Ascending aorta (tissue), 2 donors: ENCODE measurements at regions not wholly inside any gene's neighbourhood (a gene's known extent, or its start where the extent isn't known, plus 50 kb on each side); places are given as distances from the start of the nearest gene placed in this dataset.

ENCODE experiments used
- DNase-seq, 2 donors: peaks; one replicate each; pipeline ENCODE4 v3.0.0-alpha.2; 2019; ENCODE audit warnings: low spot score in 2 of 2
- H3K27ac ChIP-seq, 2 donors: fragments of 200-600 bp; sonication (generic); one replicate each; pipeline ENCODE4 v1.5.1; 2016 to 2017; ENCODE audit warnings: mild to moderate bottlenecking in 1 of 2
- H3K27me3 ChIP-seq: fragments of 200-600 bp; sonication (generic); one replicate; pipeline ENCODE4 v1.5.1; 2017
- H3K36me3 ChIP-seq, 2 donors: fragments of 200-600 bp; sonication (generic); one replicate each; pipeline ENCODE4 v1.5.1; 2016
- H3K4me1 ChIP-seq, 2 donors: fragments of 200-600 bp; sonication (generic); one replicate each; pipeline ENCODE4 v1.5.1; 2016 to 2017; ENCODE audit warnings: mild to moderate bottlenecking in 1 of 2
- H3K4me3 ChIP-seq, 2 donors: fragments of 200-600 bp; sonication (generic); one replicate each; pipeline ENCODE4 v1.5.1; 2016 to 2017; ENCODE audit warnings: mild to moderate bottlenecking in 1 of 2
- H3K9me3 ChIP-seq, 2 donors: fragments of 200-600 bp; sonication (generic); one replicate each; pipeline ENCODE4 v1.5.1; 2016
- CTCF ChIP-seq, 3 experiments: fragments of 200-600 bp in 2 of 3; fragments of 450-650 bp in 1 of 3; sonication (generic) in 2 of 3; IDR thresholded peaks; one replicate each; pipeline ENCODE4 v1.5.1; 2016 to 2019; ENCODE audit warnings: antibody characterized with exemption in 3 of 3, mild to moderate bottlenecking in 1 of 3, moderate library complexity in 1 of 3
- intact Hi-C: fragments of 100-400 bp; cut with DNase I; formaldehyde crosslinking; loops from one replicate; pipeline ENCODE4 v1.15.1; 2023

GRCh38 chr12:59007620-59008019, 87.3 kb upstream of the LRIG3 start:
- intact Hi-C loops, result no loop called here
- TF ChIP-seq CTCF (IDR thresholded peaks at IDR 0.05), result no peak
- Histone ChIP-seq H3K4me1 (no peaks in the 10 kb centered on the region), H3K9me3 (no peaks in the 10 kb centered on the region), H3K36me3 (no peaks in the 10 kb centered on the region), H3K27ac (no peak overlapping the region), H3K27me3 (no peaks in the 10 kb centered on the region), H3K4me3 (no peak overlapping the region)
- DNase-seq, result no peak

DNA sequence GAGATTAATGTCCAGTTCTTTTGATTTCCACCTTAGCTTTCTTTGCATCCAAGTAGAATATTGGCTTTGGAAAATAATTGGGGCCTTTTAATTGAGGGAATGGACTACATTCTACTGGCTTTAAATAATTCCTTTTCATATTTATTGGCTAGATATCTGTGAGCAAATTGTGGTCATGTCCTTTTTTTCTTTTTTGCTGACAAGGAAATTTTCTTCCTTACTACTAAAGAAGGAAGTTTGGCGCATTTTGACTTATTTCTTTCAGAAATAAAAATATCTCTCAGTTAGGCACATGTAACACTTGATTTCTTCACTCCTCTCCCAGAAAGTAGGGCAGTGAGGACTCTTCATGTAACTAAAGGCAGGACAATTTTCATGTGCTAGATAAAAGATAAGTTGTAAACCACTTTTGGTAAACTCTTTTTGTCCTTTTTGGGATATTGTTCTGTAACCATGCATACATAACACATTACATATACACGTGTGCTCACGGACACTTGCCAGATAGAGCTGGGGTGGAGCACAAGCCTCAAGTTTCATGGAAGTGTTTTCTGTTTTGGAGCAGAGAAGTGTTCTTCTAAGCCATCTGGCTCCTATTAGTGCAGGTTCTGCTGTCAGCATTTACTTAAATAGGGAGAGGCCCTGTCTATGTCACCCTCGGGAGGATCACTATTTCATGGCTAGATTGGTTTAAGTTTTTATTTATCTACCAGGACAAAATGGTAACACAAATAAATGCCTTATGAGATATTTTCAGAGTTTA, 85.1 kb upstream of the LRIG3 start:
- Histone ChIP-seq H3K9me3 (no peaks in the 10 kb centered on the region), H3K27ac (no peak overlapping the region), H3K4me3 (no peak overlapping the region), H3K4me1 (no peaks in the 10 kb centered on the region), H3K36me3 (no peaks in the 10 kb centered on the region), H3K27me3 (no peaks in the 10 kb centered on the region)
- intact Hi-C loops, result no loop called here
- DNase-seq, result no peak
- no peak for TF ChIP-seq CTCF (IDR thresholded peaks at IDR 0.05)

DNA sequence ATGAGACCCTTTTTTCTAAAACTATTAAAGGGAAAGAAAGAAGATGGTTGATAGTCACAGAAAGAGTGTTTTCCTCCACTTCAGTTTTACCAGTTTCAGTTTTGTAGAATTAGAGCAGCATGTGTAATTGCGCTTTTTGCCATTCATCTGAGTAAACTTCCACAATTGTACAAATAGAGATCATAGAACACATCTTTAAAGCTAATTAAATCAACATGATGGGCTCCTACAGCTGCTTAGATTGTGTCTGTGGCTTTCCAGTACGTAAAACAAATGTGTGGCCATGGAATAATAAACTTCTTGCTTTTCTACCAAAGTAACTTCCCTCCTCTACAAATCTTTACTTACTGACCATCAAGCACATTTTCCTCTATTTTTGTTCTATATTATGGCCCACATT, 84.2 kb upstream of the LRIG3 start:
- no peaks in the 10 kb centered on the region for H3K36me3 ChIP-seq
- DNase-seq, result no peak
- no peak for TF ChIP-seq CTCF (IDR thresholded peaks at IDR 0.05)
- H3K27ac ChIP-seq, result no peak overlapping the region
- intact Hi-C loops, result no loop called here
- H3K4me3 ChIP-seq, result no peak overlapping the region
- no peaks in the 10 kb centered on the region for H3K4me1 ChIP-seq
- H3K27me3 ChIP-seq, result no peaks in the 10 kb centered on the region
- no peaks in the 10 kb centered on the region for H3K9me3 ChIP-seq

DNA sequence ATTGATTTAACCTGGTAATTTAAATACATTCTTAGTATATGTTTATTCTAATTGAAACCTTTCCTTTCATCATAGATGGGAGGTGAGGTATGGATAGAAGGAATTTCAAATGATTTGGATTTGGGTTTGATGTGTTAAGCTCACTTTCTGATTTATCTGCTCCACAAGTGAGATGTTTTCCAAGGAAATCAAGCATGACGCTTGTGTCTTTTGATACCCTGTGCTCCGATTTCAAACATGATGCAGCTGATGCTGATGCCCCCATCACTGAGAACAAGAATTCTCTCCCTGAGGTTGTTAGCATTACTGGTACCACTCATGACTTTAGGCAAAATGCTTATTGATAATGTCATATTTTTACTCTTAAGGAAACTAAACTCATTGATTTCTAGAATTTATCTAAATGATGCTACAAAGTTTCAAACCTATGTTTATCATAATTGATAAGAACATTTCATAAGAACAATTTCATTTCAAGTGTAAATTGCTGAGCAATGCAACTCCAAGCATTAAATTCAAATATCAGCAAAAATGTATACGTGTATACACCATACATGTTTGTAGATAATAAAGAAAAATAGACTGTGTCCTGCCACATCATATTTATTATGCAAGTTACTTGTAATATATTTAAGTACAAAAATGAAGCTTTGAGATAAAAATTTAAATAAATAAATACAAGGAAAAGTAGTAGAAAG, 75.5 kb upstream of the LRIG3 start:
- no peaks in the 10 kb centered on the region for H3K27me3 ChIP-seq
- intact Hi-C loops, result no loop called here
- no peaks in the 10 kb centered on the region for H3K9me3 ChIP-seq
- no peaks in the 10 kb centered on the region for H3K36me3 ChIP-seq
- no peaks in the 10 kb centered on the region for H3K4me1 ChIP-seq
- H3K27ac ChIP-seq, result no peak overlapping the region
- TF ChIP-seq CTCF (IDR thresholded peaks at IDR 0.05), result no peak
- no peak overlapping the region for H3K4me3 ChIP-seq
- no peak for DNase-seq

DNA sequence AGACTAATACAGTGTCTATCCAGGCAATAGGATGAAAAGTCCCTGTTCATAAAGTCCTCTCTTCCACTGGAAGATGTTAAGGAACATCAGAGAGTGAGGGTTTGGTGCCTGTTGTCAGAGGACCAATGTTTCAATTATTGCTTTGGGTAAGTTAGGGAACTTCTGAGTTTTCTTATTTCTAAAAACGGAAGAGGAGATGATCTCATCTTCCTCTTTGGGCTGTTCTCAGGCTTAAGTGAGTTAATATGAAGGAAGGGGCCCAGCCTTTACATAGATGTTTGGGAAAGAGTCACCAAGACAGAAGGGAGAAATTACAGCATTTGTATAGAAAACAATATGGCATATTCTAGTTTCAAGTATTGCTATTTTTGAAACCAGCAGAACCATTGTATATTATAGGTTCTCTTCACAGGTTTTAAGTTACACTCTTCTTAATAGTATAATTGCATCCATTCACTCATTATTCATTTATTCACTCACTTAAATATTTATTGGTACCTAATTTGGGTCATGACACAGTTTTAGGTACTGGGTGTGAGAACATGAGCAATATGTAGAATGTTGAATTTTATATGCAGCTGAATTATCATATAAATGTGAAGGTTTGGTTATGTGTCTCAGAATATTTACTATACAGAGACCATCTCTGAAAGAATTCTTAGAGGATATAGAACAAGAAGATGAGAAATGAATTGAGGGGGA, 68.5 kb upstream of the LRIG3 start:
- Histone ChIP-seq H3K9me3 (no peaks in the 10 kb centered on the region), H3K27me3 (no peaks in the 10 kb centered on the region), H3K36me3 (no peaks in the 10 kb centered on the region), H3K4me3 (no peak overlapping the region), H3K27ac (no peak overlapping the region), H3K4me1 (no peaks in the 10 kb centered on the region)
- intact Hi-C loops, result no loop called here
- no peak for DNase-seq
- no peak for TF ChIP-seq CTCF (IDR thresholded peaks at IDR 0.05)
